Ishikawa (cell line): ENCODE measurements at regions not wholly inside any gene's neighbourhood (a gene's known extent, or its start where the extent isn't known, plus 50 kb on each side); places are given as distances from the start of the nearest gene placed in this dataset.

ENCODE experiments used
- CEBPB ChIP-seq: IDR thresholded peaks from 2 replicates; pipeline ENCODE4 v1.6.1; 2012
- CREB1 ChIP-seq: IDR thresholded peaks from 2 replicates; pipeline ENCODE4 v1.6.1; 2012; ENCODE audit warnings: low read depth
- EGR1 ChIP-seq: IDR thresholded peaks from 2 replicates; pipeline ENCODE4 v1.6.1; 2012
- EP300 ChIP-seq: IDR thresholded peaks from 2 replicates; pipeline ENCODE4 v1.6.1; 2012; ENCODE audit warnings: borderline replicate concordance
- FOXM1 ChIP-seq: IDR thresholded peaks from 2 replicates; pipeline ENCODE4 v1.6.1; 2012; ENCODE audit warnings: low read depth, borderline replicate concordance
- NFIC ChIP-seq: IDR thresholded peaks from 2 replicates; pipeline ENCODE4 v1.6.1; 2012
- RAD21 ChIP-seq: IDR thresholded peaks from 2 replicates; pipeline ENCODE4 v1.6.1; 2012; ENCODE audit warnings: low read depth
- REST ChIP-seq: IDR thresholded peaks from 2 replicates; pipeline ENCODE4 v1.6.1; 2012; ENCODE audit warnings: low read depth, mild to moderate bottlenecking
- TAF1 ChIP-seq: IDR thresholded peaks from 2 replicates; pipeline ENCODE4 v1.6.1; 2012; ENCODE audit warnings: low read depth, mild to moderate bottlenecking
- TCF12 ChIP-seq: IDR thresholded peaks from 2 replicates; pipeline ENCODE4 v1.6.1; 2012; ENCODE audit warnings: low read depth
- TEAD4 ChIP-seq: IDR thresholded peaks from 2 replicates; pipeline ENCODE4 v1.6.1; 2012
- YY1 ChIP-seq: IDR thresholded peaks from 2 replicates; pipeline ENCODE4 v1.6.1; 2012; ENCODE audit warnings: low read depth
- ZBTB7A ChIP-seq: IDR thresholded peaks from 2 replicates; pipeline ENCODE4 v1.6.1; 2012; ENCODE audit warnings: low read depth
- TF ChIP-seq, protein P1 (sequence below): IDR thresholded peaks from 2 replicates; pipeline ENCODE4 v1.6.1; 2012
- TF ChIP-seq, protein P2 (sequence below): IDR thresholded peaks from 2 replicates; pipeline ENCODE4 v1.6.1; 2012

DNA sequence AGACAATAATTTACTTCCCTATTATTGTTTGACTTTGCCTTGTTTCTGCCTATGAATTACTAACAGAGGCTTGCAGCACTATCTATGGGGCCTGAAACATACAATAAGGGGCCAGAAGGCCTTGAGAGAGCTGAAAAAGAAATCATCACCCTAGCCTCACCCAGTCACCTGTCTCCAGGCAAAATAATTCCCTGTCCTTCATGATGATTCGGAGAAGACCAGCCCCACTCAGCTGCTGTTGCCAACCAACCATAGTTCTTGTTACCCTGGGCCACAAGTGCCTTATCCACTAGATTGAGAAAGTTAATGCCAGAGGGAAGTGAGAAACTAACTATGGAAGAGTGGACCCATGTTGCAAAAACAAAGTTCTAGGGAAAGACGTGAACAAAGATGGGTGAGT, 97.1 kb downstream of the ARF6 start:
- TF ChIP-seq REST: no peak
- no peak for TF ChIP-seq TEAD4
- no peak for TF ChIP-seq TCF12
- TF ChIP-seq, protein P1, sequence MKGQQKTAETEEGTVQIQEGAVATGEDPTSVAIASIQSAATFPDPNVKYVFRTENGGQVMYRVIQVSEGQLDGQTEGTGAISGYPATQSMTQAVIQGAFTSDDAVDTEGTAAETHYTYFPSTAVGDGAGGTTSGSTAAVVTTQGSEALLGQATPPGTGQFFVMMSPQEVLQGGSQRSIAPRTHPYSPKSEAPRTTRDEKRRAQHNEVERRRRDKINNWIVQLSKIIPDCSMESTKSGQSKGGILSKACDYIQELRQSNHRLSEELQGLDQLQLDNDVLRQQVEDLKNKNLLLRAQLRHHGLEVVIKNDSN: no peak
- no peak for TF ChIP-seq CEBPB
- no peak for TF ChIP-seq YY1

- TF ChIP-seq TEAD4 (no peak), EP300 (no peak), YY1 (no peak), TCF12 (no peak), NFIC (no peak), EGR1 (no peak)
Measured at GRCh38 chr14:49991491-49991890, 98.6 kb downstream of the ARF6 start.

GRCh38 chr14:49992036-49992435, 99.2 kb downstream of the ARF6 start:
- TF ChIP-seq, protein P1: no peak
- no peak for TF ChIP-seq CEBPB
- no peak for TF ChIP-seq RAD21
- no peak for TF ChIP-seq ZBTB7A
- no peak for TF ChIP-seq EP300
- no peak for TF ChIP-seq NFIC
- TF ChIP-seq TEAD4: no peak

- TF ChIP-seq, protein P2, sequence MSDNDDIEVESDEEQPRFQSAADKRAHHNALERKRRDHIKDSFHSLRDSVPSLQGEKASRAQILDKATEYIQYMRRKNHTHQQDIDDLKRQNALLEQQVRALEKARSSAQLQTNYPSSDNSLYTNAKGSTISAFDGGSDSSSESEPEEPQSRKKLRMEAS: no peak
- TF ChIP-seq REST: no peak
- no peak for TF ChIP-seq RAD21
- TF ChIP-seq NFIC: no peak
- TF ChIP-seq, protein P1: no peak
- TF ChIP-seq TCF12: no peak
- no peak for TF ChIP-seq TAF1
- no peak for TF ChIP-seq TEAD4
- TF ChIP-seq YY1: no peak
- TF ChIP-seq ZBTB7A: no peak
- no peak for TF ChIP-seq FOXM1
Measured at GRCh38 chr14:49992448-49992847, 99.6 kb downstream of the ARF6 start.

- no peak for TF ChIP-seq ZBTB7A
- no peak for TF ChIP-seq TCF12
- no peak for TF ChIP-seq RAD21
- TF ChIP-seq EP300: no peak
- TF ChIP-seq YY1: no peak
- TF ChIP-seq, protein P1: no peak
Measured at GRCh38 chr14:49992901-49993339, 100.0 kb downstream of the ARF6 start.

DNA sequence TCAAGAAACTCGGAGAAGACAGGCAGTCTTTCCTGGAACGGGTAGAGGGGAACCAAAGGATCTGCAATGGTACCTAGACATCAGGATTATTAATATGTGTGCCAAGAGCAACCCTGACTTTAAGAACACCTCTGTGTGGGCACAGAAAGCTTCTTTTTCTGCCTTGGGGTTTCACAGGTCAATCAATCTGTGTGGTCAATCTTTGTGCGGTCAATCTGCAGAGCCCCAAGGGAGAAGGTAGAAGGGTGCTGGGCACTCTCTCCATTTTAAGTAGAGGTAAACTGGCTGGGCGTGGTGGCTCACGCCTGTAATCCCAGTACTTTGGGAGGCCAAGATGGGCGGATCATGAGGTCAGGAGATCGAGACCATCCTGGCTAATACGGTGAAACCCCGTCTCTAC, 100.7 kb downstream of the ARF6 start:
- TF ChIP-seq, protein P2: no peak
- TF ChIP-seq ZBTB7A (no peak), CEBPB (no peak), RAD21 (no peak), REST (no peak), EP300 (no peak), TCF12 (no peak), NFIC (no peak), EGR1 (no peak), CREB1 (no peak), TAF1 (no peak), TEAD4 (no peak), YY1 (no peak), FOXM1 (no peak)
- TF ChIP-seq, protein P1: no peak
